ENCODE measurements at regions not wholly inside any gene's neighbourhood (a gene's known extent, or its start where the extent isn't known, plus 50 kb on each side); places are given as distances from the start of the nearest gene placed in this dataset.

DNA sequence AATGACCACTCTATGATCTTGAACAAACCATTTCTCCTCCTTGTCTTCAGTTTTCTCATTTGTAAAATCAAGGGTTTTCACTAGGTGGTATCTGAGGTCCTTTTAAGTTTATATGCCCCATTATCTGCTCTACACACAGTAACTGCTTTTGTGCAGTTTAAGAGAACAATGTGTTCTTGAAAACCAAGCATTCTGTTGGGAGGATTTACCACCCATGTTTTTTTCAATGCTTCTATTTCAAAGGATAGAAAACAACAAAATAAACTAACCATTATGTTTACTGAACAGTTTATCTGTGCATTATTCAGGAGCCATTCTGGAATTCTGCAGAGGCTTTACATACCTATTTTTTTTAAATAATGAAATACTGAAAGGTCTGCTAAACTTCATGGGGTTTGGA, 67.6 kb upstream of the C3orf49 start:
- dilution Hi-C loops (cut with MboI; ENCODE audit: extremely low pct_ligation_motif_present, low sequenced_read_pairs): no loop called here

More for the DNA sequence above, 67.6 kb upstream of the C3orf49 start:
- TF ChIP-seq, protein P1, sequence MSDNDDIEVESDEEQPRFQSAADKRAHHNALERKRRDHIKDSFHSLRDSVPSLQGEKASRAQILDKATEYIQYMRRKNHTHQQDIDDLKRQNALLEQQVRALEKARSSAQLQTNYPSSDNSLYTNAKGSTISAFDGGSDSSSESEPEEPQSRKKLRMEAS (IDR thresholded peaks at IDR 0.05; ENCODE audit: insufficient read depth, insufficient read length): no peak
- TF ChIP-seq FOS (IDR thresholded peaks at IDR 0.05; ENCODE audit: borderline replicate concordance, insufficient read depth, low read length) (no peak), POLR2AphosphoS5 (IDR thresholded peaks at IDR 0.05; ENCODE audit: insufficient read depth, low read depth, low read length) (no peak), GATA2 (IDR thresholded peaks at IDR 0.05; ENCODE audit: insufficient read depth, insufficient read length, low read depth, low read length) (no peak), MYC (IDR thresholded peaks at IDR 0.05; ENCODE audit: low read depth, low read length) (no peak), POLR2A (IDR thresholded peaks at IDR 0.05; ENCODE audit: low read depth, low read length) (no peak), JUN (IDR thresholded peaks at IDR 0.05; ENCODE audit: borderline replicate concordance, insufficient read depth, insufficient read length, low read depth) (no peak), EZH2 (IDR thresholded peaks at IDR 0.05; ENCODE audit: borderline replicate concordance, low read depth, low read length, severe bottlenecking) (no peak)
- TF ChIP-seq, protein P2, sequence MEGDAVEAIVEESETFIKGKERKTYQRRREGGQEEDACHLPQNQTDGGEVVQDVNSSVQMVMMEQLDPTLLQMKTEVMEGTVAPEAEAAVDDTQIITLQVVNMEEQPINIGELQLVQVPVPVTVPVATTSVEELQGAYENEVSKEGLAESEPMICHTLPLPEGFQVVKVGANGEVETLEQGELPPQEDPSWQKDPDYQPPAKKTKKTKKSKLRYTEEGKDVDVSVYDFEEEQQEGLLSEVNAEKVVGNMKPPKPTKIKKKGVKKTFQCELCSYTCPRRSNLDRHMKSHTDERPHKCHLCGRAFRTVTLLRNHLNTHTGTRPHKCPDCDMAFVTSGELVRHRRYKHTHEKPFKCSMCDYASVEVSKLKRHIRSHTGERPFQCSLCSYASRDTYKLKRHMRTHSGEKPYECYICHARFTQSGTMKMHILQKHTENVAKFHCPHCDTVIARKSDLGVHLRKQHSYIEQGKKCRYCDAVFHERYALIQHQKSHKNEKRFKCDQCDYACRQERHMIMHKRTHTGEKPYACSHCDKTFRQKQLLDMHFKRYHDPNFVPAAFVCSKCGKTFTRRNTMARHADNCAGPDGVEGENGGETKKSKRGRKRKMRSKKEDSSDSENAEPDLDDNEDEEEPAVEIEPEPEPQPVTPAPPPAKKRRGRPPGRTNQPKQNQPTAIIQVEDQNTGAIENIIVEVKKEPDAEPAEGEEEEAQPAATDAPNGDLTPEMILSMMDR (IDR thresholded peaks at IDR 0.05; ENCODE audit: extremely low read depth in 1 of 2, insufficient read depth in 1 of 2, low read depth in 1 of 2, low read length in 2 of 2): no peak
- Histone ChIP-seq H3K9me1 (replicated peaks; ENCODE audit: control insufficient read depth, extremely low read depth, insufficient read depth, low read length) (no peaks in the 10 kb centered on the region), H3K27me3 (ENCODE audit: control insufficient read depth in 2 of 2, insufficient read depth in 2 of 2, low read length in 2 of 2) (no peaks in the 10 kb centered on the region), H4K20me1 (replicated peaks; ENCODE audit: control insufficient read depth, extremely low read depth, insufficient read depth, low read length) (no peaks in the 10 kb centered on the region), H2AFZ (ENCODE audit: low read depth, low read length) (no peak overlapping the region), H3K36me3 (ENCODE audit: control insufficient read depth in 2 of 2, extremely low read depth in 1 of 2, insufficient read depth in 2 of 2, low read length in 2 of 2) (no peaks in the 10 kb centered on the region), H3K9me3 (replicated peaks; ENCODE audit: control insufficient read depth, insufficient read depth, low read length) (no peaks in the 10 kb centered on the region), H3K79me2 (ENCODE audit: control insufficient read depth, insufficient read depth, low read length) (no peaks in the 10 kb centered on the region), H3K4me1 (ENCODE audit: control insufficient read depth, extremely low read depth, insufficient read depth, low read length) (no peaks in the 10 kb centered on the region), H3K4me3 (replicated peaks in 1 of 3; ENCODE audit: insufficient read depth in 1 of 3, low read depth in 1 of 3, low read length in 3 of 3) (no peak overlapping the region), H3K27ac (ENCODE audit: insufficient read depth, low read depth, low read length) (no peak overlapping the region), H3K9ac (replicated peaks; ENCODE audit: extremely low read depth, insufficient read depth, low read length) (no peak overlapping the region), H3K4me2 (ENCODE audit: insufficient read depth, low read length) (no peak overlapping the region)
- FAIRE-seq: no peak
- BruUV-seq (replicated peaks): no TSS peak
- CTCF ChIA-PET: no interaction called here
- POLR2A ChIA-PET: no interaction called here
- no peak for DNase-seq (ENCODE audit: low read depth, low spot score)
- intact Hi-C loops (cut with micrococcal nuclease): no loop called here

Measured in endothelial cell of umbilical vein (primary cell).